GM19025 (cell line): ENCODE measurements at regions not wholly inside any gene's neighbourhood (a gene's known extent, or its start where the extent isn't known, plus 50 kb on each side); places are given as distances from the start of the nearest gene placed in this dataset.

Source experiments
- ATAC-seq: cut with Tn5 transposase; IDR thresholded peaks from one replicate; pipeline ENCODE4 v1.9.1; 2021; ENCODE audit warnings: mild to moderate bottlenecking, low read depth, moderate library complexity; ENCODE audit not compliant: unreplicated experiment

DNA sequence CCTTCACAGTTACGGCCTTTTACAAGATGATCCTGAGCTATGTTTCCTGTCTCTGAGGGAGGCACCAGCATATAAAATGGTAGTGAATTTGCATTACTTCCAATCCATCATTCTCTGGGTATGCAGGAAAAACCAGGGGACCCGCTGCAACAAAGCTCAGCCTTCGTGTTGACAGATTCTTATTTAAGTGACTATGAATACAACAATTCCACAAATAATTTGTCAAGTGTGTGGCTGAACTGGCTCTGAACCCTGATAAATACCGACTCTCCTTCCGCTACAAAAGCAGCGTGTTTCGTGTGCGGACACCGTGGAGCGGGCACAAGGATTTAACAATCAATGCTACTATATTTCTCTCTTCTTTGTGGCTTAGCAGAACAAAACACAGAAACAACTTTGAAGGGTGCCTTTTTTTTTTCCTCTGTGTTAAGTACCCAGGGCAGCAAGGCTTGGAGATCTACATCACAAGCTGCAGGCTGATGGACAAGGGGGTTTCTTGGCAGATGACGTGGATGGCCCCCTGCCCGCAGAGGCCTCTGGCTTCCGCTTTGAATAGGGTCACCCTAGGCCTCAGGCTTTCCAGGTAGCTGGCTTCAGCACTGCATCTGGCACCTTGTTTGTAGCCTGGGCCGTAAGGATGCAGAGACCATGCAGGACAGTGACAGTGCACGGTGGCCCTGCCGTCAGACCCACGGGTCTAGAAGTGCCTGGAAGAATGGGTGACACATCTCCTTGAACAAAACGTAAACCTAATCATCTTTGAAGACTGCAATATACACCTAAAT is 280.5 kb upstream of the TSHZ3 start:
- ATAC-seq, result no peak

DNA sequence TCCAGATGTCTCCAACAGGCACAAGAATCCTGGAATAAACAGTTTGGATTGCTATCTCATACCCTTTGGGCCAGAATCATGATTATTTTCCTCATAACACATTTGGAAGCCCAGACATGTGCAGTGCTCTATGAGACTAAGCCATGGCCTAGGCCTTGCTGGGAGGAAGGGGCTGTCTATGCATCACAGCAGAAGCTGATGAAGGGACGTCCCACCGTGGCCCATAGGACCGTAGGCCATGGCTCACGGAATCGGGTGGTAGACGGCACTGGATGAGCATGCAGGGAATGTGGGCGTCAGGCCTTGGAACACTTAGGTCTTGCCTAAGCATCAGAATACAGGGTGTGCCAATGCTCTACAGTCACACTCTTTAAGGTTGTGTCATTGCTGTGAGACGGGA is 283.8 kb upstream of the TSHZ3 start:
- no peak for ATAC-seq

DNA sequence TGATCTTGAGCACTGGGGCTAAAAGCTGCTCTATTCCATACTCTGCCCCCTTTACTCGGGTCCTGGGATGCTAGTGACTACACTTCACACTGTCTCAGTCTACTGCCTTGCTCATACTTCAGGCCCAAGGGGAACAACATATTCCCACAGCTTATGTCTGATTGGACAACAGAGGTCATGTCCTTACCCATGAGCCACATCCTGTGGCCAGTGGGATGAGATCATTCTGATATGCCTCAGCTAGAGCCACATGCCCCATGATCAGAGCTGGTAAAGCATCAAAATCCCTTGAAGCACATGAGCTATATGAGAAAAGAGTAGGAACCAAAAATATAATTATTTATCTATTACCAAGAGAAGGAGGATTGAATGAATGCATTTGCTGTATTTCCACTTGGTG is 290.1 kb upstream of the TSHZ3 start:
- no peak for ATAC-seq

DNA sequence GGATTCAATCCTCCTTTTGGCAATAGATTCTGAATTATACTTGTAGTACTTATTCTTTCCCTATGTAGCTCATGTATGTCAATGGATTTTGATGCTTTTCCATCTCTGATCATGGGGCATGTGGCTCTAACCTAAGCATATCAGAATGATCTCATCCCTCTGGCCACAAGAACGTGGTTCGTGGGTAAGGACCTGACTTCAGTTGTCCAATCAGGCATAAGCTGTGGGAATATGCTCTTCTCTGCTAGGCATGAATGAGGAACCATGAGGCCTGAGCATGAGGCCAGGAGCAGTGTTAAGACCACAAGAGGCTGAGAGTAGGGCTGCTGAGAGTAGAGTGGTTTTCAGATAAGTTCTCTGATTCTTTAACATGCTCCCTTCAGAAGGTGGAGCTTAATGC is 292.4 kb upstream of the TSHZ3 start:
- ATAC-seq, result no peak

DNA sequence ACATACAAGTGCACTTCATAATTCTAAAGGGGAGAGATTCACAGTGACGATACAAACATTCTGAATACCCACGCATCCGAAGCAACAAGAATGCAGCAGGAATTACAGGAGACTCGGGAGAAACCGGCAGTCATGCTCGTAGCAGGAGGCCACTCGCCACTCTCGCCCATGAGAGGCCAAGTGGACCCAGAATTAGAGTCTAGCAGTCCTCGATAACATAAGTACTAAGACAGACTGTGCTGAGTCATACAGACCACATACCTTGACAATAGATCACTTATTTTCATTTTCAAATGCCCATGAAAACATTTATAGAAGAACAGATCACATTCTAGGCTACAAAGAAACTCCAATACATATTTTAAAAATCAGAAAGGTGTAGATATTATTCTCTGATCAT is 299.1 kb upstream of the TSHZ3 start:
- ATAC-seq, result no peak

DNA sequence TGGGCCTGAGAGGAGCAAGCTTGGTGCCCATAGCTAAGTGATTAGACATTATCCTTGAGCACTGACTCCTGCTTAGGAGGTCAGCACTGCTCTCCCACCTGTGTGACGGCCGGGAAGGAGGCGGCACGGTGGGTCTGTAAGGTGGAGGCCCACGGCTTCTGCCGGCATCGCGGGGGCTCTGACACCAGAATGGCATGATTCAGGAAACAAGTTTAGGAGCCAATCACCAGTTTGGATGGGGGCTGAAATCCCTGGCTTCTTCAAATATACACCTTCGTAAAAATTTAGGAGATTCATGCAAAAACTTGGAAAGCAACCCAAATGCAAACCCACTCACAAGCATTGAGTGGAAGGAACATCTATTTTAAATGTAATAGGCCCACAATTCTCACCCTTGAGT is 307.3 kb upstream of the TSHZ3 start:
- no peak for ATAC-seq

DNA sequence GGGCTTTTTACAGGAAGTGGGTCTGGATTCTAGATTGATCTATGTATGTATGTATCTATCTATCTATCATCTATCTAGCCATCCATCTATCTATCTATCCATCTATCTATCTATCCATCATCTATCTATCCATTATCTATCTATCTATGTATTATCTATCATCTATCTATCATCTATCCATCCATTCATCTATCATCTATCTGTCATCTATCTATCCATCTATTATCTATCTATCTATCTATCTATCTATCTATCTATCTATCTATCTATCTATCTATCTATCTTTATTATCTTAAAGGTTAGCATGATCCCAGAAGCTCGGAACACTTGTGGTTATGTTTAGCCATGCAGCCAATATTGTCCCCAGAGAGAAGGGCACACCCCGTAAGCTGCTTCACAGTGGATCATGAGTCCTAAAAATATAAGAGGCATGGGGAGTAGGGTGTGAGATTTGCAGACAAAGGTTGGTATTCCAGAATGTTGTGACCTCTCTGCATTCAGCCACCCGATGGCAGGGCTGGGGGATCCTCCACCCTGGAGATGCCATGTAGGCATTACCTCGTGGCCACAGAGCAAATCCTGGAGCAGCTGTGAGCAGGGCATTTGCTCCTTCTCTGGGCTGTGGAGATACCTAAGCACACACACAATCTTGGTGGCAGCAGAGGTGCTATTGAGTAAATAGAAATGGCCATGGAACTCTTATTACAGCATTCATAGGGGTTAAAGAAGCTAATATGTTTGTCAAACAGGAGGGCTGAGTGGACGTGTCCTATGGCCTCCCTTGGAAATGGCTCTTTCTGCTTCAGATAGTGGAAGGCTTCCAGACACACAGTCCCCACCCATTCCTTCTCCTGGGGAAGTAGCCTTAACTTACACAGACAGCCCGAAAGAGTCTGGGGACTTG is 310.0 kb upstream of the TSHZ3 start:
- ATAC-seq, result no peak

DNA sequence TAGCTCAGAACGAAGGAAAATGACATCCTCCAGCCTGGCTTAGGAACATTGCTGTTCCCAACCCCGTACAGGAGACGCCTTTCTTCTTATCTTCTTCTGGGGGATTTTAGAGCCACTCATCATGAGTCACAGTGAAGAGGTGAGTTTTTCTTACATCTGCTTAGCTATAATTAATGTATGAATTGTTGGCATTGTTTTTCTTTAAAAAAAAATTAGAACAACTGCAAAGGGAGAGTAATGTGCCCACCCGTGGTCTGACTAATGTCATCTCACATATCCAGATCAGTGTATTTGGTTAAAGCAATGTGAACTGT is 310.6 kb upstream of the TSHZ3 start:
- ATAC-seq, result no peak

DNA sequence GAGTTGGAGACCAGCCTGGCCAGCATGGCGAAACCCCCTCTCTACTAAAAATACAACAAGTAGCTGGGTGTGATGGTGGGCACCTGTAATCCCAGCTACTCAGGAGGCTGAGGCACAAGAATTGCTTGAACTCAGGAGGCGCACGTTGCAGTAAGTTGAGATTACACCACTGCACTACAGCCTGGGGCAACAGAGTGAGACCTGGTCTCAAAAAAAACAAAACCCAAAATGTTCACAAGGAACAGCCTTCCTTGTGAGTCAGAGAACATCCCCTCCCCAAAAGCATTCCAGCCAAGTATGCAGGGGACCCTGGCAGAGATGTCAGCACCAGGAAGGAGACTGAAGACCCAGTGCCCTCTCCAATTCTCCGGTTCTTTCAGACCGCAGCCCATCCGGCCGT is 314.9 kb upstream of the TSHZ3 start:
- no peak for ATAC-seq

DNA sequence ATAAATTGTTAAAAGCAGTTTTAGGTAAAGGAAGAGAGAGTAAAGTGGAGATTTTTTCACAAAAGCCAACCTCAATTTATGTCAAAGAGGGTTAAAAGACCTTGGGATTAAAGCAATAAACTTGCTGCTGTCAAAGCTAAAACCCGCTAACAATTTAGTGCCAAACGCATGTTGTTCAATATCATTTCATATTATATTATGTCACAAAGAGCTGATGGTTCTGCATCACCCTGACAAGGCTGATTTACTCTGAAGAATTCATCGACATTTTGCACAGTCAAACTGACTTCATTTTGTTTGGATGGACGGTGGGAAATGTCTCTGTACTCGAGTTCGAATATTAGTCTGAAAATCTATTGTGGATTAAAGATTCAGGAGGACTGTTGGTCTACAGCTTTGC is 315.8 kb upstream of the TSHZ3 start:
- no peak for ATAC-seq

DNA sequence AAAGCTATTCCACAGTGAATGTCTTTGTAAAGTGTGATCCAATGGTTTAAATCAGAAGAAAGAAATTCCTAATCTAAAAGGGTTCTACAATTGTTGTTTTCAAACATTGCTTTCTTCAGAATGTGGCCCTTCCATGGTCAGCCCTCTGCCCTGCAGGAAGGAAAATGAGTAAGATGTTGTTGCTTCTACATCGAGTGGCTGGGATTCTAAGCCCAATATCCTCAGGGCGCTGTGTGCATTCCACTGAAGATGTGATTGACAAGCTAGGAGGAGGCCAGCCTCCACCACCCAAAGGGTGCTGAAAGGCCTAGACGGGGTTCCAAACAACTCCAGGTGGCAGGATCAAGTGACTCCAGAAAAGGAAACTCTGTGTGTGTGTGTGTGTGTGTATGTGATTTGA is 316.9 kb upstream of the TSHZ3 start:
- ATAC-seq, result no peak

DNA sequence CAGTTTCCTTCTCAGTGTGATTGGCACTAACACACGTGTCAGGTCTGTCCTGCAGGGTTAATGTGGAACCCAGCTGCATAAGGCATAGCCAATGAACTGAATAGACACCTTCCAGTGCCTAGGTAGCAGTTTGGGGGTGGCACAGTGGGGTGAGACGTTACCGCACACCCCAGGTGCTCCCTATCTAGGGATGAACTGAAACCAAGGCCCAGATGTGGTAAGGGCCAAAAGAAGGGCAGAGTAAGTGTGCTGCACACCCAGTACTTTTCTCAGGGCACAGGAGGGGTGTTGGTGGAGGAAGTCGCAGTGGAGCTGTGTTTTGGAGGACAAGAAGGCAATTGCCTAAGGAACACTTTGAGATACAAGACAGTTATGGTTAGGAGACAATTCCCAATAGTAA is 317.9 kb upstream of the TSHZ3 start:
- no peak for ATAC-seq

DNA sequence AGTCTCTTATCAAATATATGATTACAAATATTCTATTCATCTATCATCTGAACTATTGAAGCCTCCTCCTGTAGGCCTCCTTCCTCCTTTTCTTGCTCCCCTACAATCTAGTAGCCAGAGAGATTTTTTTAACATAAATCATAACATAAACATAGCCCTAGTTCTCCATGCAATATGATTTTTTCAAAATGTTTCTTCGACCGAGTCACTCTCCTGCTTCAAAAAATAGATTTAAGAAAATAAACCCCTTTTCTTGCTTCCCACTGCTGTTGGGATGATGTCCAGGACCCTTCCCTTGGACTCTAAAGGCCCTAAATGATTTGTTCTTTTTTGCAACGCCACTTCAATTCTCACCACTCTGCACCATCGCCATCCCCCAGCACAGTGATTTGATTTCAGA is 319.7 kb upstream of the TSHZ3 start:
- no peak for ATAC-seq

DNA sequence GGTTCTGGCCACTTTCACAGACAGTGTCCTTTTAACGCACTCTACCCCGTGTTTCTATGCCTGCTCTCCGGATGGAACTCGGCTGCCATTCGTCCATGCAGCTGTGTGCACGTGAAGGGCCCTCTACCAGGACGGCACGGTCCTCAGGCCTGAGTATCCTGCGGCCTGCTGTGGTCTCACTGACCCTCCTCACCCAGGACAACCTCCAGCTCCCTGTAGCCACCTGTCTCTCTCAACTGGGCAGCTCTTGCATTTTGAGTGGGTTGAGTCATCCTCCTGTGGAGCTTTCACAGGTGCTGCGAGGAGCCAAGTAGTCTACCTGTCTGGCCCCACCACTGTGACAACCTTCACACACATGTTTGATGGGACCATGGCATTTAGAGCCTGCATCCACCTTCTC is 321.7 kb upstream of the TSHZ3 start:
- ATAC-seq, result no peak

DNA sequence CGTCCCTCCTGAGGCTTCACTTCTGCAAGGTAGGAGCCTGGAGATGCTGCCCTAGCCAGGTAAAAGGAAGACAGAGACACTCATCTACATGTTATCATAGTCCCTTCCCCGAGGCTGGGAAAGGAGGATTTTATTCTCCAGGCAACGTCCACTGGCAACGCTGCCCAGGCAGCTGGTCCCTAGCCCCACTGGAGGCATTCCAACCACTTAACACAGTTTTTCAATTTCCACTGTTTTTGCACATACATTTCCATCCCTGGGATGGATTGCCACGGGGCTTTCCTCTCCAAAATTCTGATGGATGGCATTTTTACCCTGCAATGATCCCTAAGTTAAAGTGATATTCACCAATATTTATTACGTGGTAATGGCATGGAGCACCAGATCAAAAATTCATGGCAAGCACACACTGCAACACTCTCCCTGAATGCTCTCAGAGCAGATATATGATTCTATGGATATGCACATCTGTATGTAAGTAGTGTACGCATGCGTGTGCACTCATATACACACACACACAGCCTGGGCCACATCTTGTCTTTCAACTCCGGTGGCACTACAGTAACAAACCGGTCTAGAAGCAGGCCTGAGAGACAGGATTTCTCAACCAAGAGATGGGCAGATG is 322.3 kb upstream of the TSHZ3 start:
- no peak for ATAC-seq

DNA sequence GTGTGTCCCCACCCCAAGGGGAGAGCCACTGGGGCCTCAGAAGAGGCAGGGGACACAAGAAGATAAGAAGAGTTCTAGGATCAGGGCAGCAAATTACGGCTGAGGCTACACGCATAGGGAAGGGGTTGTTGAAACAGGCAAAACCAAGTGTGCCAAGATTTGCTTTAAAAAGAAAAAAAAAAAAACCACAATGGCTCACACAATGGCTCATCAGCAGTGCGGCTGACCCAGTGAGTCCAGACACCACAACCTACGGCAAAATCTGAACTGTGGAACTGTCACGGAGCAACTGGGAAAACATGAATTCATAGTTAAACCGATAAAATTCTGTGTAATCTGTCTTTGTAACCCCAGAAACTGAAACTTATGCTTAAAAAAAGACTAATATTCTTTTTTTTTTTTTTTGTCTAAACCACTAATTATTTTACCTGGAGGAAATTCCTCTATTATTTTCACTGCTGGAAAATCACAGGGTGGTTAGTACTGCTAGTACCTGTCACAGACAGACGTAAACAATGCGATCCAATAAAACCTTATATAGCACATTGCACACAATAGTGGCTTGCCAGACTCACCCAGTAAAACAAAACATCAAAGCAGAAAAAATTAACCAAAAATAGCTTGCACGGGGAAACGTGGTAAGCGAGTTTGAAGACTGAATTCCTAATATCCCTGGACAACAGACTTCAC is 325.4 kb upstream of the TSHZ3 start:
- ATAC-seq, result no peak

DNA sequence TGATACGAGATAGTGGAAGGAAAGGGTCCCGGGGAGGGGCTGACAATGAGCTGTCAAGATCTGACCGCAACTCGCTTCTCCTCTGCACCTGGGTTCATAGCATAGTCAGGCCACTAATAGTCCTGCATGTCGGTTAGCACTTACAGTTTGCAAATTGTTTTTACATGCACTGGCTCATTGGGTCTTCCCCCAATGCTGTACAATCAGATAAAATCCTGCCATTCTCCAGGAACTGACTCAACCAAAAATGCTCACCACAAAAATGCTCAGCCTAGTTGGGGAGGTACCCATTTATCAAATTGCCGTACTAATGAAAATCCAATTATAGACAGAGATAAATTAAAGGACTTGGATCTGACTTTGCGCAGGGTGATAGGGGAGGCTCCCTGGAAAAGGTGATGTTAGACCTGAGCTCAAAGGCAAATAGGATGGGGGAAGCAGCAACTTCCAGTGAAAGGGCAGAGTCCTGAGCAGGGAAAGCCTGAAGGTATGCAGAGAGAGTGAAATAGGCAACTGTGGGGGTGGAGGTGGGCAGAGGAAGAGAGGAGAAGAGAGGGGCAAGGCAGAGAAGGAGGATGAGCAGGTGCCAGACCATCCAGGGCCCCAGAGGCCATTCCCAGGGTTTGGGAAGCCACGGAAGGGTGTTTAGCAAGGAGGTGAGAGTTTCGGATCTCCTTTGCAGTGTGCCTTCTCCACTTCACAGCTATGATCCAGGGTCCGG is 326.1 kb upstream of the TSHZ3 start:
- no peak for ATAC-seq

DNA sequence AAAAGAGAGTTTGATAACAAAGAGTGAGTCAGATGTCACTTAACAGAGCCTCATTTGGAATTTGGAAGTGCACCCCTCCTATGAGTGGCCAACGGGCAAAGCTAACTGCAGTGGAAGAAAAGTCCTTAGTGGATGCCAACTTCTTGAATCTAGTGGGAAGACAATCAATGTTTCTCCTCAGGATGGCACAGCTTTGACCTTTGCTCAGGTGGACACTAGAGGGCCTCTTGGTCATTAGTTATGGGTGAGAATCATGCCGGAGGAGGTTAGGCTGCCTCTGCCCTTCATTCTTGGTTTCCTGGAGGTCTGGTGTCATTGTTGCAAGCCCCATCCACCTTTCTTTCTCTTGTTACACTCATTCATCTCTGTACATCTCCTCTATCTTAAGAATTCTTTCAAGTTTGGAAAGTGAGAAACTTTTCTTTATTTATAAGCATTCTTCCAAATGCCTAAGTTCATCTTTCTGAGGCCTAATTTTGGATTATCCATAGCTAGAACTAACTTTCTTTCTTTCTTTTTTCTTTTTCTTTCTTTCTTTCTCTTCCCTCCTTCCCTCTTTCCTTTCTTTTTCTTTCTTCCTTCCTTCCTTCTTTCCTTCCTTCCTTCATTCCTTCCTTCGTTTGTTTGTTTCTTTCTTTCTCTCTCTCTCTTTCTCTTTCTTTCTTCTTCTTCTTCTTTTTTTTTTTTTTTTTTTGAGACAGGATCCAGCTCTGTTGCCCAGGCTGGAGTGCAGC is 327.2 kb upstream of the TSHZ3 start:
- no peak for ATAC-seq

DNA sequence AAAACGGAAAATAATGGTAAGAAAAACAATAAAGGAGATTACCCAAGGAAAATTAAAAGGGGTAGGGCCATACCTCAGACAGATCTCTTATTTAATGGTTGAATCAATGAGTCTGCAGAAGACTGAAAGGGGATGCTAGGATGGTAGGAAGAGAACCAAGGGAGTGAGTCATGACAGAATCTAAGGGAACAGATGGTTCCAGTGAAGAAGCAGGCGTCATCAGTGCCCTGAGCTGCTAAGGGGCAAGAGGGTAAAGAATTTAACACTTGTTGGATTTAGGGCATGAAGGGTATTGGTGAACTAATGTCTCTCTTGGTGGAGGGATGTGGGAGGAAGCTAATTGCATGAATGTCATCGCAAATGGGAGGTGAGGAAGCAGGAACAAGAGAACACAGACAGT is 329.2 kb upstream of the TSHZ3 start:
- ATAC-seq, result no peak

DNA sequence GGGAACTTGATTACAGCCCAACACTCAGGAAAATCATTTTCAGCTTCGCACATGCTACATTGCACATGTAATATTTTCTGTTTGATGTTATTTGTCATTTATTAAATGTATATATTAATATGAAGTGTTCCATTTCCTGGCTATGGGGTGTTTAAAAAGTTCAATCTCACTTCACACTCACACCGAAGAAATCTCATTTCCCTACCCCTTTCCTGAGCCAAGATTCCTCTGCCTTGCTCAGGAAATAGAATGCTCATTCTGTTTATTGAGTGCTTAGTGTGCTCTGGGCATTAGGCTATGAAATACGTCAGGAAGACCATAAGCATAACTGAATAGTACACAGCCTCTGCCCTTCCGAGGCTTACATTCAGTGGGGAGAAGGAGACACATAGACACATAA is 331.9 kb upstream of the TSHZ3 start:
- ATAC-seq, result no peak
